ENCODE measurements at regions not wholly inside any gene's neighbourhood (a gene's known extent, or its start where the extent isn't known, plus 50 kb on each side); places are given as distances from the start of the nearest gene placed in this dataset.

DNA sequence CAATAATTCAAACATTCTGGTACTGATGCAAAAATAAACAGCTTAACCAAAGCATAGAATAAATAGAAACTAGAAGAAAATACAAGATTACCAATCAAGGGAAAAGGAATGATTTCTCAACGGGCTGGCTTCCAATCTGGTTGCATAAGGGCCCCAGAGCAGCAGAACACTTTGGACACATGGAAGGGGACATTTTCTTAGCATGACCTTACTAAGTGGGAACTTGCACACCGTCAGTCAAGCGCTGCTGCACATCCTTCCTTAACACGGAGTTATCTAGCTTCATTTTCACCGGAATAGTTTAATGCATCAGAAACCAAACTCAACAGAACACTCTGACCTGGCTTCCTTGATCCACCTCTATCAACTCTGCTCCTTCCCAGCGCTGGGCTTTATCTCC lies 388.5 kb downstream of the VPS13C start:
- DNase-seq (ENCODE audit: low read depth, low spot score) (no peak), FAIRE-seq (no peak), ATAC-seq (no peak)
- ChIA-PET RAD21 (ENCODE audit: unreplicated experiment) (no interaction called here), CTCF (interaction anchor here (1.4 kb wide), 1 partner anchor 162 kb away, joined by 3 read pairs; no protein-coding TSS in a partner anchor), SMC1A (ENCODE audit: uncharacterized antibody, unreplicated experiment) (no interaction called here), POLR2A (no interaction called here)
- Histone ChIP-seq H3K4me3 (no peak overlapping the region), H2AFZ (ENCODE audit: control insufficient read depth, low read depth, low read length) (no peak overlapping the region), H3K79me2 (ENCODE audit: control insufficient read depth, insufficient read depth, low read length) (no peaks in the 10 kb centered on the region), H3K4me1 (ENCODE audit: control insufficient read depth, insufficient read depth, low read length) (no peaks in the 10 kb centered on the region), H3K27me3 (replicated peaks in 1 of 2; ENCODE audit: control insufficient read depth in 2 of 2, insufficient read depth in 2 of 2, low read length in 1 of 2) (no peaks in the 10 kb centered on the region; a peak in 1 of 4 replicates), H3K9me3 (replicated peaks; ENCODE audit: control insufficient read depth, insufficient read depth, low read length) (no peaks in the 10 kb centered on the region), H3K27ac (ENCODE audit: control insufficient read depth, insufficient read depth) (no peak overlapping the region), H3K9ac (ENCODE audit: control insufficient read depth, insufficient read depth, low read length) (no peak overlapping the region), H4K20me1 (ENCODE audit: control insufficient read depth, insufficient read depth) (no peaks in the 10 kb centered on the region), H3K36me3 (ENCODE audit: control insufficient read depth in 2 of 2, insufficient read depth in 2 of 2, low read length in 1 of 2) (no peaks in the 10 kb centered on the region), H3K4me2 (ENCODE audit: control insufficient read depth, insufficient read depth) (no peak overlapping the region)
- intact Hi-C loops (cut with micrococcal nuclease; ENCODE audit: unreplicated experiment) = no loop called here
- in situ Hi-C loops (cut with MboI) = no loop called here
- TF ChIP-seq MXI1 (IDR thresholded peaks at IDR 0.05; ENCODE audit: low read depth, low read length) (no peak), DPF2 (IDR thresholded peaks at IDR 0.05) (no peak), RUNX3 (IDR thresholded peaks at IDR 0.05; ENCODE audit: low read length) (no peak), BCL11A (IDR thresholded peaks at IDR 0.05; ENCODE audit: low read depth, low read length) (no peak), TARDBP (IDR thresholded peaks at IDR 0.05; ENCODE audit: borderline replicate concordance) (no peak), CREB1 (IDR thresholded peaks at IDR 0.05; ENCODE audit: low read depth) (no peak)
- WGBS (ENCODE audit: insufficient coverage, insufficient replicate concordance, low lambda C conversion rate, missing lambda C conversion rate) = 57% methylated on average over 6 of the region's 6 CpGs
- BruUV-seq (replicated peaks) = no TSS peak

DNA sequence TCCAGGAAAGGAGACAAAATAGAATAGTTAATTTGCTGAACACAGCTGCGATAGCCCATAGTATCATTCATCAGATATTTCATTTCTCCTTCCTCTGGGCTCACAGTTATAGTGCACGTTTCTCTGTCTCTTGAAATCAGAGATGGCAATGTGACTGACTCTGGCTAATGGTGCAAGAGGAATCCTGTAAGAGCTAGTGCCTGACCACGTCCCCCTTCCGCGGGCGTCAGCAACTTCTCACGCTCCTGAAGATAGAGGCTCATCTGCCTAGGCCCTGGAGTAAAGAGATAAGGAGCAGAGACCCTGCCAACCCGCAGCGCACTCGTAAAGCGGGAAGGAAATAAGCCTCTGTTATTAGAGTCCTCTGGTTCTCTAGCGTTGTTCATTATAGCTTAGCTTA lies 391.8 kb downstream of the VPS13C start:
- DNase-seq (ENCODE audit: low read depth, low spot score) (no peak), FAIRE-seq (no peak), ATAC-seq (no peak)
- H3K9ac ChIP-seq (ENCODE audit: control insufficient read depth, insufficient read depth, low read length) = no peak overlapping the region
- TF ChIP-seq EZH2 (IDR thresholded peaks at IDR 0.05; ENCODE audit: borderline replicate concordance, control insufficient read depth, low read depth, low read length) = no peak
- TF ChIP-seq DPF2 (IDR thresholded peaks at IDR 0.05) = no peak
- TF ChIP-seq CBX5 (IDR thresholded peaks at IDR 0.05; ENCODE audit: low read depth) = no peak
- no peak for TF ChIP-seq CHD4 (IDR thresholded peaks at IDR 0.05)
- TF ChIP-seq TCF3 (IDR thresholded peaks at IDR 0.05; ENCODE audit: borderline replicate concordance, insufficient read depth, low read depth, low read length) = no peak
- no peak for TF ChIP-seq HDAC6 (IDR thresholded peaks at IDR 0.05; ENCODE audit: unreplicated experiment)
- TF ChIP-seq PKNOX1 (IDR thresholded peaks at IDR 0.05) = no peak
- TF ChIP-seq MXI1 (IDR thresholded peaks at IDR 0.05; ENCODE audit: low read depth, low read length) = no peak
- no peak for TF ChIP-seq FOXM1 (IDR thresholded peaks at IDR 0.05; ENCODE audit: low read depth, low read length)
- ChIA-PET SMC1A (ENCODE audit: uncharacterized antibody, unreplicated experiment) (no interaction called here), CTCF (no interaction called here), RAD21 (ENCODE audit: unreplicated experiment) (no interaction called here), POLR2A (no interaction called here)
- WGBS (ENCODE audit: insufficient coverage, insufficient replicate concordance, low lambda C conversion rate, missing lambda C conversion rate) = 57% methylated on average over 12 of the region's 12 CpGs
- no peaks in the 10 kb centered on the region for H3K79me2 ChIP-seq (ENCODE audit: control insufficient read depth, insufficient read depth, low read length)
- in situ Hi-C loops (cut with MboI) (no loop called here), intact Hi-C loops (cut with micrococcal nuclease; ENCODE audit: unreplicated experiment) (no loop called here)
- H2AFZ ChIP-seq (ENCODE audit: control insufficient read depth, low read depth, low read length) = no peak overlapping the region
- H3K27ac ChIP-seq (ENCODE audit: control insufficient read depth, insufficient read depth) = no peak overlapping the region
- H3K27me3 ChIP-seq (replicated peaks in 1 of 2; ENCODE audit: control insufficient read depth in 2 of 2, insufficient read depth in 2 of 2, low read length in 1 of 2) = no peaks in the 10 kb centered on the region; a peak in 1 of 4 replicates
- no peak overlapping the region for H3K4me3 ChIP-seq
- H4K20me1 ChIP-seq (ENCODE audit: control insufficient read depth, insufficient read depth) = no peaks in the 10 kb centered on the region
- no TSS peak for BruUV-seq (replicated peaks)
- no peaks in the 10 kb centered on the region for H3K4me1 ChIP-seq (ENCODE audit: control insufficient read depth, insufficient read depth, low read length)
- H3K9me3 ChIP-seq (replicated peaks; ENCODE audit: control insufficient read depth, insufficient read depth, low read length) = no peaks in the 10 kb centered on the region
- no peak overlapping the region for H3K4me2 ChIP-seq (ENCODE audit: control insufficient read depth, insufficient read depth)
- no peaks in the 10 kb centered on the region for H3K36me3 ChIP-seq (ENCODE audit: control insufficient read depth in 2 of 2, insufficient read depth in 2 of 2, low read length in 1 of 2)
